GM19238 (cell line): ENCODE measurements at regions not wholly inside any gene's neighbourhood (a gene's known extent, or its start where the extent isn't known, plus 50 kb on each side); places are given as distances from the start of the nearest gene placed in this dataset.
"Not testable (repeated sequence)": the region's sequence is repeated elsewhere in the genome, so short reads cannot be mapped to it uniquely, and the experiment has no call there.

Experiments used
- DNase-seq: peaks from one replicate; pipeline ENCODE4 v3.0.0; 2011; ENCODE audit warnings: low spot score; ENCODE audit not compliant: insufficient read length

GRCh38 chr14:85016496-85016895, 513.4 kb upstream of the FLRT2 start:
- DNase-seq, result no peak

- DNase-seq, result not testable (repeated sequence)
Measured at GRCh38 chr14:85023866-85024265, 506.1 kb upstream of the FLRT2 start.

DNA sequence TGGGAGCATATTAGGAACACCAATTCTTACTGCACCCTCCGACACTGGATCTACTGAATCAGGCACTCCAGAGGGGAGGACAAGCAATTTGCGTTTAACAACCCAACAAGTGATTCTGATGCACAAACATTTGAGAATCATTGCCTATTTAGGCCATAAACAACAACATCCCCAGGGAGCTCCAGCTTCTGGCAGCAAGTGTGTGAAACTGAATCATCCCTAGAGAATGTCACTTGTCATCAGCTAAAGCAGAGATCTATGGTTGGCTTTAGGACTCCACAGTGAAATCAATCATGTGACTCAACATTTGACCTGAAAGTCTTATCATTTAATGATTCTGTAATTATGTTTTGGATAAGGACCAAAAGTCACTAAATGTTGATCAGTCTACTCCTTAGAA, 505.0 kb upstream of the FLRT2 start:
- no peak for DNase-seq

- DNase-seq, result no peak
Measured at GRCh38 chr14:85027681-85028370, 502.1 kb upstream of the FLRT2 start.

DNA sequence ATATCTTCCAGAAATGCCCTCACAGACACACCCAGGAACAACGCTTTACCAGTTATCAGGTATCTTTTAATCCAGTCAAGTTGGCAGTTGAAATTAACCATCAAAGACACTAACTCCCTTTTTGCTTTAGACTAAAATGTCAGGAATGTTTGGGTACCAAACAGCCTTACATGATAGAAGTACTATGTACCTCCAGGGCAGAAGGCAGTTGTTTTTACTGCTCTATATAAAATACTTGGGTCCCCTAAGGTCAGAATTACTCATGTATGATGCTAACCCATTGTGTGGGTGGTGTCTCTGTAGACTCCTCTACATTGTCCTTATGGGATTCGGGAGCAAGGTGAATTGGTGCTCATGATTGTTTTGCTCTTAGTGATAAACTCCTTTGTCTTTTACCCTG, 492.5 kb upstream of the FLRT2 start:
- no peak for DNase-seq

- no peak for DNase-seq
Measured at GRCh38 chr14:85038526-85039352, 491.2 kb upstream of the FLRT2 start.

DNA sequence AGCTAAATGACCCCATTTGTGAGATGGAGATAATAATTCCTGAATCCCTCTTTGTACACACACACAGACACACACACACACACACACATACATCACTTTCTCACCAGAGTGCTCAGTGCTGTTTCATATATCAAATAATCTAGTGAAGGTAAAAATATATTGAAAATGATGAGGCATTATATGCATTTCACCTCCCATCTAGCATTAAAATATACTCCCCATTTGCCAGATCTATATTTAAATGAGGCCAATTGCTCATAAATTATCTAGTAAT, 490.7 kb upstream of the FLRT2 start:
- DNase-seq, result no peak

GRCh38 chr14:85040046-85040685, 489.8 kb upstream of the FLRT2 start:
- DNase-seq, result no peak

DNA sequence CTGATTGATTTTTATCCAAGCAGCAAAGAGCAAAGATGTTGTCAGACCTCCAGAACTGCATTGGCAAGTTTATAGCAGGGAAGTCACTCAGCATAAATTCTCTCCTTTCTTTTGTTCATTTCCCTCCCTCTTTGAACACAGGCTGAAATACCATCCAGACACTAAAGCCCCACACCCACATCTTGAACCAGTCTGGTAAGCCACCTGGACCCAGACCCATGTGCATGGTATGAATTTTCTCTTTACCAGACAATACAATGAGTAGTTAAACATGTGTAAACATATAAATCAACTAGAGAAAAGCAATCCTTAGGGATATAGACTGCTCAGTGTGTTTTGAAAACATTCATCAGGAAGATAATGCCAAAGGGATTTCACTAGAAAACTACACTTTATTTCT, 488.3 kb upstream of the FLRT2 start:
- no peak for DNase-seq

DNA sequence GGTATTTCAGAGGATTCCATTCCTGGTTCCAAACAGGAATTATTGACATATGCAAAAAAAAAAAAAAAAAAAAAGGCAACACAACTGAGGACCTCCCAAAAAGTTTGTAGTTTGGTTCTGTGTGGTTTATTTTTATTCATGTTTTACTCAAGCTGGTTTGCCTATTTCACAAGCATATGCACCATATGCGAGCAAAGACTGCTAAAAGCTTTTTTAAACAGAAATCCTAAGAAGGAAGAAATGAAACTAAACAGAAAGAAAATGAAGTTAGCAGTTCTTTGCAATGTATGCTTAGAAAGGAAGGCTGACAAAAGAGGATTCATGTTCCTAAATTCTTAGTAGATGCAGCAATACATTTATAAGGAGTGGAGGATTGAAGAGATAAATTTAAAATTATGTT, 487.6 kb upstream of the FLRT2 start:
- DNase-seq, result no peak

GRCh38 chr14:85050180-85050579, 479.8 kb upstream of the FLRT2 start:
- no peak for DNase-seq

GRCh38 chr14:85052646-85053045, 477.3 kb upstream of the FLRT2 start:
- DNase-seq, result no peak

- no peak for DNase-seq
Measured at GRCh38 chr14:85054178-85054577, 475.8 kb upstream of the FLRT2 start.

GRCh38 chr14:85056267-85056666, 473.7 kb upstream of the FLRT2 start:
- no peak for DNase-seq

GRCh38 chr14:85057221-85057620, 472.7 kb upstream of the FLRT2 start:
- no peak for DNase-seq

- no peak for DNase-seq
Measured at GRCh38 chr14:85058150-85058549, 471.8 kb upstream of the FLRT2 start.

DNA sequence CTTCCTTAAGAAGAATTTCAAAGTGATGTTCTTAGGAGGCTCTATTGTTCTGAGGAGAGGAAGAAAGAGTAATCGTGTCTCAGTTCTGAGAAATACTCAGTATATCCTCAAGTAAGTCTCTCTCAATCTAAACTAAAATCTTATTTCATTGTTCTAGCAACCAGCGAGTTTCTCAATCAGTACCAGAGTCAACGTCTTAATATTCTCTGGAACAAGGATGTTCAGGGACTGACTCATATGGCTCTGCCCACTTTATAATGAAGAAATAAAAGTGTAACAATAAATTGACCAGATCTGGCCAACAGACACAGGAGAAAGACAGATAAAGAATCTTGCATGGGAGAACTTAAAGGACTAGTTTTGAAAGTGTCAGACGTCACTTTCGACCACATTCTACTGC, 469.8 kb upstream of the FLRT2 start:
- DNase-seq, result no peak

GRCh38 chr14:85061256-85061655, 468.7 kb upstream of the FLRT2 start:
- no peak for DNase-seq

- no peak for DNase-seq
Measured at GRCh38 chr14:85063747-85064146, 466.2 kb upstream of the FLRT2 start.

GRCh38 chr14:85071447-85071846, 458.5 kb upstream of the FLRT2 start:
- DNase-seq, result no peak

DNA sequence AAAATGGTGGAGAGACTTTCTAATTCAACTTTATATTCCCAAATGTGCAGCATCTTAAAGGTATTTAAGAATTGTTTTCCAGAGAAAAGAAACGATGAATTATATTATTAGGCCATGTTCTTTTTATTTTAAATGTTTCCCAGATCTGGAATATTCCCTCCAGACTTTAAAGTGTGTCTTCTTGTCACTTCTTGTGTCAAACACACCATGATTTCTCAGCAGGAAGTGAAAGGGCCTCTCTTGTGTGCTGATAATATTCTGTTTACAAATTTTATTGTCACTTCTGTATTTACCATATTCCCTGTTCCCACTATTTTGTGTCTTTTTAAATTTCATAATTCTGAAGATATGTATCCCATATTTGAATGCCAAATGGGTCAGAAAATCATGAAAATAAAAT, 455.0 kb upstream of the FLRT2 start:
- DNase-seq, result no peak

- DNase-seq, result no peak
Measured at GRCh38 chr14:85075694-85076476, 454.1 kb upstream of the FLRT2 start.
